ENCODE measurements at regions not wholly inside any gene's neighbourhood (a gene's known extent, or its start where the extent isn't known, plus 50 kb on each side); places are given as distances from the start of the nearest gene placed in this dataset.

DNA sequence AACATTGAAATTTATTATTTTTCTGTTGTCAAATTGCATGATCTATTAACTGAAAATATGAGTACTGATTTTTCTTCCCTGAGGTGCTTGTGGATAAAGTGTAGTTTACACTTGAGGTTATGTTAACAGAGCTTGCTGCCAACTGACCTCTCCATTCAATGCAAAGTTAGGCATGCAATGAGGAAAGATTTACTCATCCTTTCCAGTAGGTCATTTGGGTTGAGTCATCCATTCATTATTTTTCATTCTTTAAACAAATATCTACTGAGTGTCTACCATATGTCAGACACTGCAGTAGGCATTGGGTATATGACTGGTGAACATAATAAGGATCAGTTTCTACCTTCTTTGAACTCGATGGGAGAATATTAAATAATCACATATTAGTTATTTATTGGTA, 604.1 kb downstream of the EDEM1 start:
- no peak for DNase-seq (ENCODE audit: low read depth)
- TF ChIP-seq, protein P1, sequence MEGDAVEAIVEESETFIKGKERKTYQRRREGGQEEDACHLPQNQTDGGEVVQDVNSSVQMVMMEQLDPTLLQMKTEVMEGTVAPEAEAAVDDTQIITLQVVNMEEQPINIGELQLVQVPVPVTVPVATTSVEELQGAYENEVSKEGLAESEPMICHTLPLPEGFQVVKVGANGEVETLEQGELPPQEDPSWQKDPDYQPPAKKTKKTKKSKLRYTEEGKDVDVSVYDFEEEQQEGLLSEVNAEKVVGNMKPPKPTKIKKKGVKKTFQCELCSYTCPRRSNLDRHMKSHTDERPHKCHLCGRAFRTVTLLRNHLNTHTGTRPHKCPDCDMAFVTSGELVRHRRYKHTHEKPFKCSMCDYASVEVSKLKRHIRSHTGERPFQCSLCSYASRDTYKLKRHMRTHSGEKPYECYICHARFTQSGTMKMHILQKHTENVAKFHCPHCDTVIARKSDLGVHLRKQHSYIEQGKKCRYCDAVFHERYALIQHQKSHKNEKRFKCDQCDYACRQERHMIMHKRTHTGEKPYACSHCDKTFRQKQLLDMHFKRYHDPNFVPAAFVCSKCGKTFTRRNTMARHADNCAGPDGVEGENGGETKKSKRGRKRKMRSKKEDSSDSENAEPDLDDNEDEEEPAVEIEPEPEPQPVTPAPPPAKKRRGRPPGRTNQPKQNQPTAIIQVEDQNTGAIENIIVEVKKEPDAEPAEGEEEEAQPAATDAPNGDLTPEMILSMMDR (IDR thresholded peaks at IDR 0.05; ENCODE audit: insufficient read depth, low read depth, low read length, missing control alignments) = no peak
- H3K4me3 ChIP-seq (ENCODE audit: low read depth, low read length) = no peak overlapping the region

DNA sequence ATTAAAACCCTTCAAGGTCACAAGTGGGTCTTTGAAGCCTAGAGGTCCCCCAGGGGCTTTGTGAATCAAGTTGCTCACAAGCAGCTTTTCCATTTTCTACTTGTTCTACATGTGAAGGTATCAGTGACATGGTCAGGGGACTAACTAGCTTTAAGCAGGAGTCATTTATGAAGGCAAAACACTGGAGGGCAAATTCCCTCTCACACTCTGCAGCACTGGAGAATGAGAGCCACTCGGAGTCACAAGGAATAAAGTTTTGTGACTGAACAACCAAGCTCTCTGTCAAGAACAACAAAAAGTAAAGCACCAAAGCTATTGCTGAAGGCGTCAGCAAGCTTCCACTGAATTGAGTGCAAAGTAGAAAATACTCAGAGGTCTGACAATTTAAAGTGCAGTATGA, 609.0 kb downstream of the EDEM1 start:
- no peak overlapping the region for H3K4me3 ChIP-seq (ENCODE audit: low read depth, low read length)
- no peak for DNase-seq (ENCODE audit: low read depth)
- TF ChIP-seq, protein P1 (IDR thresholded peaks at IDR 0.05; ENCODE audit: insufficient read depth, low read depth, low read length, missing control alignments) = no peak

DNA sequence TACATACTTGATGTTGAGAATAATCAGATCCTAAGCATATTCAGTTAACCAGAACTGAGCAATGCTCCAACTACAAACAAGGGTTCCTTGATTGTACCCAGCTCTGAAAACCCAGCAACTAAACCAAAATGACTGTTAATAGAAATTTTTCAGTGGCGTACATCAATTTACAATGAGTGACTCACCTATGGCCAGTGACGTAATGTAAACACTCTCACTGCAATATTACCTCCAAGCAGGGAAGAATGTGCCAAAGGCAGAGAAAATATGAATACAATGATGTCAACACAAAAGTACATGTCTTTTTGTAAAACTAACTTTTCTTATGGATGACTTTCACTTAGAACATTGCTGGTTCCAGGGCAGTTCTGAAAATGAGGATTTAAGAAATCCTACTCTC, 611.3 kb downstream of the EDEM1 start:
- no peak for DNase-seq (ENCODE audit: low read depth)
- H3K4me3 ChIP-seq (ENCODE audit: low read depth, low read length) = no peak overlapping the region
- TF ChIP-seq, protein P1 (IDR thresholded peaks at IDR 0.05; ENCODE audit: insufficient read depth, low read depth, low read length, missing control alignments) = no peak

DNA sequence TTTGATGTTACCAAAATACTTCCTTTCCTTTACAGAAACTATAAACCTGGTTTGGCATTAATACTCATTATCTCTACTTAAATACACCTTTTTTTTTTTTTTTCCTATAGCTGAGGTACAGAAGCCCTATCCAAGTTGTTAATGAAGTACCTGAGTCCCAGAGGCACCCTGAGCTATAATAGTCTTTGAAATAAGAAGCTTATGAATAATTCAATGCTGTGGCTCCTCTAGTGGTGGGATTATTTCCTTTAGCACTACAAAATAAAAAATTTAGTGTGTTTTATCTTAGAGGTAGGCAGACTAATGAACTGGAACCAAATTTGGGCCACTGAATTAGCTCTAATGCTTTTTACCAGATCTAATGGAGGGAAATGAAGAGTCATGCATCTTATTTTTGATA, 611.9 kb downstream of the EDEM1 start:
- TF ChIP-seq, protein P1 (IDR thresholded peaks at IDR 0.05; ENCODE audit: insufficient read depth, low read depth, low read length, missing control alignments) = no peak
- H3K4me3 ChIP-seq (ENCODE audit: low read depth, low read length) = no peak overlapping the region
- DNase-seq (ENCODE audit: low read depth) = no peak

DNA sequence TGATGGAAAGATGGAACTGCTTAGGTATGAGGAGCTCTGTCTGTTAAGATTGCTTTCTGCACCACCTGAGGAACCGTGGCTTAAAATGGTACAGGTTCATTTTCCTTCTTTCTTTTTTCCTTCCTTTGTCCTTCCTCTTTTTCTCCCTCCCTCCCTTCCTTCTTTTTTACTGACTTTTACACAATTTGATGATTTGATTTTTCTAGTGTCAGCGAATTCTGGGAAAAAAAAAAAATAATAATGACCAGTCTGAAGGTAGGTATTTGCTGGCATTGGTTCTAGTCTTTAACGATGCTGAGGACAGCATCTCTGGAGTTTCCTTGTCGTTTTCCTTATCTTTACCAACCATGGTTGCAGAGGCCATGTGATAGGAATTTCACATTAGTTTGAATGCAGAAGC, 613.5 kb downstream of the EDEM1 start:
- TF ChIP-seq, protein P1 (IDR thresholded peaks at IDR 0.05; ENCODE audit: insufficient read depth, low read depth, low read length, missing control alignments) = no peak
- no peak overlapping the region for H3K4me3 ChIP-seq (ENCODE audit: low read depth, low read length)
- no peak for DNase-seq (ENCODE audit: low read depth)

DNA sequence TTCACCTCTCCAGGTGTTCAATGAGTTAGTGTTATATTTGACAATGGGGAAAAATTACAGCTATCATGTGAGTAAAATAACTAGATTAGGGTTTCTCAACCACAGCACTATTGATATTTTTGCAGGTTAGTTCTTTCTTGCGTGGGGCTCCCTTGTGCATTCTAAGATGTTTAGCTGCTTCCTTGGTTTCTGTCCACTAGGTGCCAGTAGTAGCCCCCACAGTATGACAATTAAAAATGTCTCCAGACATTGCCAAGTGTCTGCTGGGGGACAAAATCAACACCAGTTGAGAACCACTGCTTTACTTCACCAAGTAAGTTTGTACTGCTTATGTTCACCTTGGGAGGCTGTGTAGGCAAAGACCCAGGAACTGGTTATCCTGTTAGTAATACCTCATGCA, 618.7 kb downstream of the EDEM1 start:
- DNase-seq (ENCODE audit: low read depth) = peak; percentile 60
- TF ChIP-seq, protein P1 (IDR thresholded peaks at IDR 0.05; ENCODE audit: insufficient read depth, low read depth, low read length, missing control alignments) = peak; percentile 49
- no peak overlapping the region for H3K4me3 ChIP-seq (ENCODE audit: low read depth, low read length)

DNA sequence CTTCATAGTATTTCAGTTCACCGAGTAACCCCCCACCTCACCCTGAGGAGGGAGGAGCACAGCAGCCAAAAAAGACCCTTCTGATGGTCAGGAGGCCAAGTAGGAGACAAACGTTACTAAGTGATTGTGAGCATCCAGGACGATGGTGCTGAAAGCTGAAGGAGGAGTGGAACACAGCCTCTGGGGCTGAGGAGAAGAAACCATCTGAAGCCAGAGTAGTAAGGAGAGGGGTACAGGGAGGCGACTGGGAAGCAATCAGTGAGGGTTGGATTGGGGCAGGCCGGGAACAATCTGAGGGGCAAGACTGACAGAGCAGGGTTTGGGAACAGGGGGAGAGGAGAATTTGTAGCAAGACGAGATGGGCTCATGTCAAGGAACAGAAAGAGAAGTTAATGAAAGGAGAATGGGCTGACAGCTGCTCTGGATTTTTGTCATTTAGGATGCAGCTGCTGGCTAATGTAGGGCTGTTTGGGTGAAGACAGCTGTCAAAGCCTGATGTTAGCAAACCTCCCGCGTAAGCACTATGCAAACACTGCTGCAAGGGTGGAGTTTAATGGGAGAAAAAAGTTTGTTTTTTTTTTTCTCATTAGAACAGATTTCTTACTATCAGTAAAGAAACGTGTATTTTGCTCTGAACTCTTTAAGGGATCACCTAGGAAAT, 622.2 kb downstream of the EDEM1 start:
- H3K4me3 ChIP-seq (ENCODE audit: low read depth, low read length) = no peak overlapping the region
- no peak for DNase-seq (ENCODE audit: low read depth)
- TF ChIP-seq, protein P1 (IDR thresholded peaks at IDR 0.05; ENCODE audit: insufficient read depth, low read depth, low read length, missing control alignments) = no peak
